LNCaP clone FGC (cell line): ENCODE measurements at regions not wholly inside any gene's neighbourhood (a gene's known extent, or its start where the extent isn't known, plus 50 kb on each side); places are given as distances from the start of the nearest gene placed in this dataset.
"Not testable (repeated sequence)": the region's sequence is repeated elsewhere in the genome, so short reads cannot be mapped to it uniquely, and the experiment has no call there.

ENCODE experiments used
- DNase-seq: peaks from one replicate; pipeline ENCODE4 v3.0.0-alpha.2; 2011; ENCODE audit warnings: low read depth
- H3K4me3 ChIP-seq: 2 replicates; pipeline ENCODE4 v1.5.1; 2011; ENCODE audit warnings: mild to moderate bottlenecking, low read depth, low read length, control low read depth
- TF ChIP-seq, protein P1 (sequence below): IDR thresholded peaks from 2 replicates; pipeline ENCODE4 v1.5.1; 2012; ENCODE audit warnings: mild to moderate bottlenecking; ENCODE audit not compliant: control insufficient read depth, insufficient read depth; ENCODE audit errors: extremely low read depth

DNA sequence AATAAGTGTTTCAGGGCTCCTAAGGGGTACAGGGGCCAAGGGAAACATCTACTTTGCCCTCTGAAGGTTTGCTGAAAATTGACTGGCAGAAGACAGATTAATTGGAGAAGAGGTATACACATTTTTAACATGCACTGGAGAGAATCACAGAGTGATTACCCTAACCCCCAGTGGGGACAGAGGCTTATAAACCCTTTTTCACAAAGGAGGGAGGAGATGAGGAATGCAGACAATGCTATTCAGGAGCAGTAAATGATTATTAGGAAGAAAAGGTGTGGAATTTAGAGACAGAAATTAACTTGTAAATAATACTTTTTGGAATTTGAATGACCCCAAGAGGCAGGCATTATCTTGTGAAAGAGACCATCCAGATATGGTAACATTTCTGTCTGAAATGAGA is 582.4 kb upstream of the B3GAT1 start:
- DNase-seq, result no peak
- no peak overlapping the region for H3K4me3 ChIP-seq
- TF ChIP-seq, protein P1, sequence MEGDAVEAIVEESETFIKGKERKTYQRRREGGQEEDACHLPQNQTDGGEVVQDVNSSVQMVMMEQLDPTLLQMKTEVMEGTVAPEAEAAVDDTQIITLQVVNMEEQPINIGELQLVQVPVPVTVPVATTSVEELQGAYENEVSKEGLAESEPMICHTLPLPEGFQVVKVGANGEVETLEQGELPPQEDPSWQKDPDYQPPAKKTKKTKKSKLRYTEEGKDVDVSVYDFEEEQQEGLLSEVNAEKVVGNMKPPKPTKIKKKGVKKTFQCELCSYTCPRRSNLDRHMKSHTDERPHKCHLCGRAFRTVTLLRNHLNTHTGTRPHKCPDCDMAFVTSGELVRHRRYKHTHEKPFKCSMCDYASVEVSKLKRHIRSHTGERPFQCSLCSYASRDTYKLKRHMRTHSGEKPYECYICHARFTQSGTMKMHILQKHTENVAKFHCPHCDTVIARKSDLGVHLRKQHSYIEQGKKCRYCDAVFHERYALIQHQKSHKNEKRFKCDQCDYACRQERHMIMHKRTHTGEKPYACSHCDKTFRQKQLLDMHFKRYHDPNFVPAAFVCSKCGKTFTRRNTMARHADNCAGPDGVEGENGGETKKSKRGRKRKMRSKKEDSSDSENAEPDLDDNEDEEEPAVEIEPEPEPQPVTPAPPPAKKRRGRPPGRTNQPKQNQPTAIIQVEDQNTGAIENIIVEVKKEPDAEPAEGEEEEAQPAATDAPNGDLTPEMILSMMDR, result no peak

DNA sequence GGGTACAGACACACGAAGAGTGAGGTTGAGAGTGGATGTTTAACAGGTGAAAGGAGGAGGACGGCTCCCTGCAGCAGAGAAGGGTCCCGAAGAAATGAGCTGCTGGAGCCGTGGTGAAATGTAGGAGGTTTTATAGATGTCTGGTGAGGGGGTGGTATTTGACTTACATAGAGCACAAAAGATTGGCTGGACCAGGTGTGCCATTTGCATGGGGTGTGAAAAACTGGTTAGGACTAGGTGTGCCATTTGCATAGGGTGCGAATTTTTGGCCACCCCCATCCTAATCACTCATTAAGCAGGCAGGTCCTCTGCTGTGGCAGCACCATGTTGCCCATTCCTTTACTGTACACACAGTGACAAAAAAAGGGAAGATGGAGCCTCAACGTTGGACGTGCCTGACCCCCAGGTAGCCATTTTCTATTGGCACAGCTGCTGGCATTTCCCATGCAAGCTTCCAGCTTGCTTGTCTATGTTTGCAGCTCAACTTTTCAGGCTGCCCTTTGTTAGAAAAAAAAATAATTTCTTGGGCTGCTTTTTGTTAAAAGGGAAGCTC is 581.7 kb upstream of the B3GAT1 start:
- TF ChIP-seq, protein P1, result no peak
- DNase-seq, result no peak
- H3K4me3 ChIP-seq, result no peak overlapping the region

DNA sequence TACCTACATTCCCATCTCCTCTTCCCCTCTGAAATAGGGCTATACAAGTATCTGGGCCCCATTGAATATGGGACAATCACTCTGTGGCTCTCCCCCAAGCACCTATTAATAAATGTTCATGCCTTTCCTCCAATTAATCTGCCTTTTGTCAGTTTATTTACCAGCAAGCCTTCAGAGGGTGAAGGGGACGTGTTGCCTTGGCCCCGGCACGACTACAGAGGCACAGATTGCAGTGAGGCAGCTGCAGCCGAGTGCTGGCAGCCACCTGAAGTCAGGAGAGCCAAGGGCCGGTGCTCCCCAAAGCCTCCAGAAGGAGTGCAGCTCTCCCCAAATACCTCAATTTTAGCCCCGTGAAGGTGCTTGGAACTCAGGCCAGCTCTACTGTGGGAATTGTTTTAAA is 580.9 kb upstream of the B3GAT1 start:
- H3K4me3 ChIP-seq, result no peak overlapping the region
- no peak for DNase-seq
- TF ChIP-seq, protein P1, result no peak

DNA sequence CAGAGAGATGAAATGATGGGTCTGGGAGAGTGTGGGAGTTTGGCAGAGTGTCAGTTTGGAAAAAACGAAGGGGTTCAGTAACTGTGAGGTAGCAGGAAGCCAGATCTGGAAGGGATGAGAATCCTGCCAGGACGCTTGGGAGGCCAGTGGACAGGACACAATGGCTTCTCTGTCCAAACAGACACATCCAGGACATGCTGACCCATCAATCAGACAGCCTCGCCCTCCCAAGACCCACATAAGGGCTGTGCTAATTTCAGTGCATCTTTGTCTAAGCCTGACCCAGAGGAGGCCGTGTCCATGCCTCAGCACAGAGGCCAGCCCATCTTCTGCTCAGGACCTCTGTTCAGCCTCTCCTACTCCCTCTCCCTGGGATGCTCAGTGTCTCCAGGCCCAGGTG is 576.5 kb upstream of the B3GAT1 start:
- TF ChIP-seq, protein P1, result no peak
- H3K4me3 ChIP-seq, result no peak overlapping the region
- DNase-seq, result no peak

DNA sequence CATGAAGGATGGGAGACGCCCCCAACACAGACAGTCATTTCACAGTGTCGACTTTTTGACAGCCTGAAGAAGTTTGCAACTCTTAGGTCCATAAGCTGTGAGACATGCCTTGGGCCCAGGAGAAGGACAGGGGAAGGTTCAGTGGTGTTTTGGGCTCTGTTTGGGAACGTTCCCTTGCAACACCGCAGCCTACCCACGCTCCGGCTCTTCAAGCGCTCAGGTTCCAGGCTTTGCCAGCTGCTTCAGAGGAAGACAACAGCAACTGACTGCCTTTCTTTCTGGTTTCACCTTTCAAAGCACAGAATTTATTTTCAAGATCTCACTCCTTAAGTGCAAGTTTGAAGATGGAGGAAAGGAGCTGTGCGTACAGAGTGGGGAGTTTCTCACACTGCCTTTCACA is 575.8 kb upstream of the B3GAT1 start:
- no peak for DNase-seq
- TF ChIP-seq, protein P1, result no peak
- H3K4me3 ChIP-seq, result no peak overlapping the region

DNA sequence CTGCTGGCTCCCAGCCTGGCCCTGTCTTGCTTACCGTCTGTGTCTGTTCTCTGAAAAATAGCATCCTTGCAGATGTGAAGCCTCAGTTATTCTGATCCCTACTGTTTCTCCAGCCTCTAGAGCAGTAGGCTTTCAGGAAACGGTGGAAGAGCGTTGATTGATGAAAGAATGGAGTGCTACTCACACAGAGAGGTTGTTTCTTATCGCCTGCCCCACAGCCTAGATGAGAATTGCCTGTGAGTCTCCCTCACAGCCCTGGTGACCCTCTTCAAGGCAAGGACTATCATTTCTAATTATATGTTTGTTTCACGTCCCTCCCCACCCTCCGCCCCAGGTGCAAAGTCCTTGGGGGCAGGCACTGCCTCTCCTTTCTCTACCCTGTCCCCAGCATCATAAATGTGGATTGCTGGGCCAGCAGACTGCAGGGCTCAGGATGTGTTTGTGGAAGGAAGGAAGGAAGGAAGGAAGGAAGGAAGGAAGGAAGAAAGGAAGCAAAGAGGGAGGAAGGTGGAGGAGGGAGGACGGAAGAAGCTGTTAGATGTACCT is 575.3 kb upstream of the B3GAT1 start:
- TF ChIP-seq, protein P1, result no peak
- DNase-seq, result no peak
- H3K4me3 ChIP-seq, result no peak overlapping the region

DNA sequence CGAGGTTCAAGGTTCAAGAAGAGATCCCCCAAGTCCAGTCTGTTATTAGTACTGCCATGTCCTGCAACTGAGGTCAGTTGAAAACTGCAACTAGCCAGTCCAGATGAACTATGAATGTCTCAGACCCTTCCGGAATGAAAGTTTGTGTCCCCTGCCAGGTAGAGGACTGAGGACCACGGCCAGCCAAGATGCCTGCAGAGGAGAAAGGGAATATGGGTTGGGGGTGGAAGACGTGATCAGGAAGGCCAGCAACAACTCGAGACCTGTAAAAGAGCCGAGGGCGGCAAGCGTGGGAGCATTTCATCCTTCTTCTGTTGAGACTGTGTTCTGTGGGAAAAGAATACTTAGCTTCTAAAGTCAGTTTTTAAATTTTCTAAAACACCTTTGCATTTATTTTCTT is 572.4 kb upstream of the B3GAT1 start:
- no peak overlapping the region for H3K4me3 ChIP-seq
- TF ChIP-seq, protein P1, result no peak
- no peak for DNase-seq

DNA sequence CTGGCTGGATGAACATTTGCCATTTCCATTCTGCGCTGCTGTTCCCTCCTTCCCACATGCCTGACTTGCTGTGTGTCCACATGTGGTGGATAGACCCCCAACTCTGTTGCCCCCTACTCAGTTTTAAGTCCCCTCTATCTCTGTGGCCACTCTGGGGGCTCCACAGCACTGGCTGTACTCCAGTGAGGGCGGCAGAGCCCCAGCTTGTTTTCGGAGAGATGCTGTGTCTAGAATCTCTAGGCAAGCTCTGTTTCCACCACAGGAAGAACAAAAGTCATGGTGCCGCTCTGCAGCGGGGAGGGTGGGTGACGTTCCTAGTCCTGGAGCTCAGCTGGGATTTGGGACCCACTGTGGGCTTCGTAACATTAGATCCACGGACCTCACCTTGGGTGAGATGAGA is 570.4 kb upstream of the B3GAT1 start:
- not testable (repeated sequence) for H3K4me3 ChIP-seq, DNase-seq
